Mucosa of descending colon (tissue), 3 donors: ENCODE measurements at regions not wholly inside any gene's neighbourhood (a gene's known extent, or its start where the extent isn't known, plus 50 kb on each side); places are given as distances from the start of the nearest gene placed in this dataset.

Experiments used
- ATAC-seq: fragments of 200-7000 bp; cut with Tn5 transposase; one replicate; pipeline ENCODE4 v1.9.1; 2020; ENCODE audit warnings: mild to moderate bottlenecking, moderate library complexity
- DNase-seq, 3 donors: peaks; one replicate each; pipeline ENCODE4 v3.0.0-alpha.2; 2020
- H3K36me3 ChIP-seq: fragments of 200-600 bp; one replicate; pipeline ENCODE4 v1.8.0; 2021; ENCODE audit warnings: low read depth, mild to moderate bottlenecking
- H3K4me1 ChIP-seq: fragments of 200-600 bp; one replicate; pipeline ENCODE4 v1.8.0; 2021; ENCODE audit warnings: low read depth, mild to moderate bottlenecking
- H3K4me3 ChIP-seq: fragments of 200-600 bp; one replicate; pipeline ENCODE4 v1.8.0; 2021; ENCODE audit warnings: mild to moderate bottlenecking
- H3K9me3 ChIP-seq: fragments of 200-600 bp; one replicate; pipeline ENCODE4 v1.8.0; 2021; ENCODE audit warnings: mild to moderate bottlenecking
- intact Hi-C, 2 donors: fragments of 100-400 bp; cut with DNase I in 1 of 2; cut with micrococcal nuclease in 1 of 2; formaldehyde crosslinking; loops; one replicate each; pipeline versions ENCODE4 v1.11.0 to v1.11.1; 2022; cut with DNase I, micrococcal nuclease
- TF ChIP-seq, protein P1 (sequence below): fragments of 200-600 bp; IDR thresholded peaks from one replicate; pipeline ENCODE4 v1.8.0; 2022; ENCODE audit warnings: antibody characterized with exemption, mild to moderate bottlenecking
- donor health status: DM: no; HTN: no; CAD: no; lungs with moderate emphysema.
- donor health status: DM: no; HTN: no; CAD: no.
- donor health status: DM: no; HTN: yes; CAD: no.

DNA sequence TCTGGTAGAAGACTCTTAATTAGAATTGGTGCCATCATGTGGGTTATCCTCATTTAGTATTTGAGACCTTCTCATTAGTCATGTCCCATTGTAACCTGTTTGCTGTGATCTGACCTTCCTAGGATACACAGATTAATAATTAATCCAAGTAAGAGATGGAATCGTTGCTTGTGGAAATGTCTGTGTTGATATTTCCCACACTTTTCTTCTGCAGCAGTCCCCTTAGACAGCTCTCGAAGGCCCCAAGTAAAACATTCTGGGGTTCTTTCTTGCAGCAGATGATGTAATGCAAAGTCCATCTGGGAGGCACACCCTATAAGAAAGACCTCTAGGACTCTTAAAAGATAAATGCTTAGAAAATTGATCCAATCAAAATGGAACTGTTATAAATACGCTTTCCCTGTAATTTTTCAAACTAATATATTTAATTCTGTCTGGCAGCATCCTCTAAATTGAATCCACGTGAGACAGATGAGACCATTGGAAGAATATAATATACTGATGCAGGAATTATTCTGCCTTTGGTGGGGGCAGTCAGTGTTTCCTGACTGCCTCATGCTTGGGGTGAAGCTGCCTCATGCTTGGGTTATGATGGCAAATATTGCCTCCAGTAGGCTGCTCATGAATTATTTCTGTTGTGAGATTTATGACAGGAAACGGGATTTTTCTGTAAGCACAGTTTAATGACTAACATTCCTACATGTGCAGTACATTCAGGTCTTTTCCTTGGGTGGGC lies 54.5 kb upstream of the ARMC2 start:
- Histone ChIP-seq H3K4me3 (no peak overlapping the region), H3K9me3 (no peaks in the 10 kb centered on the region), H3K4me1 (no peaks in the 10 kb centered on the region), H3K36me3 (no peaks in the 10 kb centered on the region)
- TF ChIP-seq, protein P1, sequence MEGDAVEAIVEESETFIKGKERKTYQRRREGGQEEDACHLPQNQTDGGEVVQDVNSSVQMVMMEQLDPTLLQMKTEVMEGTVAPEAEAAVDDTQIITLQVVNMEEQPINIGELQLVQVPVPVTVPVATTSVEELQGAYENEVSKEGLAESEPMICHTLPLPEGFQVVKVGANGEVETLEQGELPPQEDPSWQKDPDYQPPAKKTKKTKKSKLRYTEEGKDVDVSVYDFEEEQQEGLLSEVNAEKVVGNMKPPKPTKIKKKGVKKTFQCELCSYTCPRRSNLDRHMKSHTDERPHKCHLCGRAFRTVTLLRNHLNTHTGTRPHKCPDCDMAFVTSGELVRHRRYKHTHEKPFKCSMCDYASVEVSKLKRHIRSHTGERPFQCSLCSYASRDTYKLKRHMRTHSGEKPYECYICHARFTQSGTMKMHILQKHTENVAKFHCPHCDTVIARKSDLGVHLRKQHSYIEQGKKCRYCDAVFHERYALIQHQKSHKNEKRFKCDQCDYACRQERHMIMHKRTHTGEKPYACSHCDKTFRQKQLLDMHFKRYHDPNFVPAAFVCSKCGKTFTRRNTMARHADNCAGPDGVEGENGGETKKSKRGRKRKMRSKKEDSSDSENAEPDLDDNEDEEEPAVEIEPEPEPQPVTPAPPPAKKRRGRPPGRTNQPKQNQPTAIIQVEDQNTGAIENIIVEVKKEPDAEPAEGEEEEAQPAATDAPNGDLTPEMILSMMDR: no peak
- intact Hi-C loops: no loop called here
- ATAC-seq (no peak), DNase-seq (no peak)

DNA sequence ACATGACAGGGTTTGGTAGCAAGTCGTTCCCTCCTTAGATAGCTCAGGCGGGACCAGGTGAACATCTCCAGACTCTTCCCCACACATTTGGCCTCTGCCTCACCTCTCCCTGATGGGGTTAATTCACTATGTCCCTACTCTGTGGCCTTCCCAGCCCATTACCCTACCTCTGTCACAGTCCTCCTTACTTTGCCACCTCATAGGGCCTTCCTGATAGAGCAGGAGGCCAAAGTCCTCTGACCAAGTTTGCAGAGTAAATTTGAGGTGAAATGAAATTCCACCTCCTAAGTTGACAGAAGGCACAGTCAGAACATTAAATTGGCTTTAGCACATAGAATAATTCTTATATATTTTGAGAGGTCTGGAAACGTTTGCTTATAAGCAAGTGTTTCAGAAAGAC lies 53.1 kb upstream of the ARMC2 start:
- TF ChIP-seq, protein P1: no peak
- intact Hi-C loops: no loop called here
- Histone ChIP-seq H3K36me3 (no peaks in the 10 kb centered on the region), H3K9me3 (no peaks in the 10 kb centered on the region), H3K4me3 (no peak overlapping the region), H3K4me1 (no peaks in the 10 kb centered on the region)
- ATAC-seq (peak; percentile 72), DNase-seq (no peak)

DNA sequence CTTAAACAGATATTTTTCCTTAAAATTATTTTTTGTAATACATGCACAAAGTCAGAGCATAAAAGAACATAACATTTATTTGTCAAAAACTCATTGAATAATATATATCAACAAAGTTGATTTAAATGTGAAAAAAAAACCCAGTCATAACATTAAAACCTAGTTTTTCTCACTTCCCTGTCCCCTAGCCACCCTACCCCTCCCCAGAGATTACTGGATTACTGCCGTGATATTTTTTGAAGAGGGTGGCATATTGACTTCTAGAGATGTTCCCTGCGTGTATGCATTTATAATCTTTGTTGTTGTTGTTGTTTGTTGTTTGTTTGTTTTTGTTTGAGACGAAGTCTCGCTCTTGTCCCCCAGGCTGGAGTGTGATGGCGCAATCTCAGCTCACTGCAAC lies 52.4 kb upstream of the ARMC2 start:
- no peak for ATAC-seq
- Histone ChIP-seq H3K36me3 (no peaks in the 10 kb centered on the region), H3K4me3 (no peak overlapping the region), H3K4me1 (no peaks in the 10 kb centered on the region), H3K9me3 (no peaks in the 10 kb centered on the region)
- no peak for DNase-seq
- intact Hi-C loops: no loop called here
- TF ChIP-seq, protein P1: no peak

DNA sequence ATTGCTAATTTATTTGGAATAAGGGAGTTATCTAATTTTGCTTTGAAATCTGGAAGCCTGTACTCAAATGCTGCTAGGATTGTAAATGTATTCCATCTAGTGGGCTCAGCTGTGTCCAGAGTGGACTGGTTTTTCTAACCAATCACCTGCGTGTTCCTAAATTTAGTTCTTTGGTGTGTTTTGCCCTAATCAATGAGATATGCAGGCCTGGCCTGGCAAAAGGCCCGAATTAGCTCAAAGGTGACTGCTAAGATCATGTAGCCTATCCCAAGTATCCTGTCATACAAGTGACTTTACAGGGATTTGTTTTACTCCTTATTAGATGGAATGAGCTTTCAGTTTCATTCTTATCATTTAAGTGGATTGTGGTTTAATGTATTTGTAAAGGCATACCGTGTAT lies 51.3 kb upstream of the ARMC2 start:
- peak; percentile 7 for ATAC-seq
- Histone ChIP-seq H3K4me3 (no peak overlapping the region), H3K9me3 (no peaks in the 10 kb centered on the region), H3K4me1 (no peaks in the 10 kb centered on the region), H3K36me3 (no peaks in the 10 kb centered on the region)
- TF ChIP-seq, protein P1: no peak
- DNase-seq: no peak
- intact Hi-C loops: no loop called here

DNA sequence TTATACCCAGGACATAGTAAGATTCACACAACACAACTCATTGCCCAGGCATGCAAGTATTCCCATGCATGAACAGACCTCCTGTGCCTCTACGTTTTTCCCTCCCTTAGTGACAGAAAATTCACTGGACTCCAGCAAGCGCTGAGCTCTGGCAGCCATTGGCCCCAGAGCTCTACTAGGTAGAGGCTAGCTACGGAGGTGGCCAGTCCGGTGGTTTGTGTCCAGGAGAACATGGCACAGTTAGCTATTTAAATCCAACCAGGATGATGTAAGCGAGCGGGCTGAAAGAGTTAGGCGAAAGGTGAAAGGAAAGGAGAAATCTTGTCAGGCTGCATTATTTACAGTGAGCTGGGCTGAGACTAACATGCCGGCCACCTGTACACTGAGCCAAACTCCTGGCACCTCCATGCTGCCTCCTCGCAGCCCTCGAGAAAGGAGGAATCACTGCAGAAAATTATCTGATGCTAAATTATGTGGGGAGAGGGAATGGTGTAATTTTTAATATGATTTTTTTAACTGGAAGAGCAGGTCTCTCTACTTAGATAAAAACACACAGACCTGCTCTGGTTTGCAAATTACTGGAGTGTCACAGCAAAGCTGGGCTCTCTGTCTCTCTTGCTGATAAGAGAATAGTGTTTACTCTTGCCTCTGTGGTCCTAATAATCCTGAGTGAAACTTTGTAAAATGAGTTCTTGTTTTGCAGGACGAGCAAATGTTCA lies 50.1 kb upstream of the ARMC2 start:
- intact Hi-C loops: no loop called here
- TF ChIP-seq, protein P1: no peak
- H3K9me3 ChIP-seq: no peaks in the 10 kb centered on the region
- no peak overlapping the region for H3K4me3 ChIP-seq
- no peak for DNase-seq
- no peaks in the 10 kb centered on the region for H3K36me3 ChIP-seq
- ATAC-seq: peak; percentile 39
- H3K4me1 ChIP-seq: no peaks in the 10 kb centered on the region
